DND-41 (cell line): ENCODE measurements at regions not wholly inside any gene's neighbourhood (a gene's known extent, or its start where the extent isn't known, plus 50 kb on each side); places are given as distances from the start of the nearest gene placed in this dataset.

Experiments used
- EZH2 ChIP-seq: IDR thresholded peaks from 3 replicates; pipeline ENCODE4 v1.6.1; 2012; ENCODE audit warnings: borderline replicate concordance, low read depth, mild to moderate bottlenecking, moderate library complexity, low read length, inconsistent platforms; ENCODE audit not compliant: severe bottlenecking
- TF ChIP-seq, protein P1 (sequence below): IDR thresholded peaks from 2 replicates; pipeline ENCODE4 v1.5.1; 2012; ENCODE audit warnings: borderline replicate concordance, low read length, moderate library complexity, mild to moderate bottlenecking; ENCODE audit not compliant: poor library complexity, severe bottlenecking; ENCODE audit errors: extremely low read depth

DNA sequence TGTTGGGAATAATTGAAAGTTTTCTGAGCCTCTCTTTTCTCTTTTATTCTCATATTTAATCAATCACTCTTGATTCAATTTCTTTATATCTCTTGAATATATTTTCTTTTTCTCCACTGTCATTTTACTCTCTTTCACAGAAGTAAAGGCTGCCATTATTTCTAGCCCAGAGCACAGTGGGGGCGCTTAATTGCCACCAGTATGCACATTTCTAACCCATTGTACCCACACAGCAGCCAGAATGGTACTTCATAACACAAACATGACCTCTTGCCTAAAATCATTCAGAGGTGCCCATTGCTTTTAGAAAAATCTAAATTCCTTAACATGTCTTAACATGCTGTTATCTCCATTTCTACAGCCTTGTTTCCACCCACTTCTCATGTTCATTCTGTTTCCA is 190.2 kb upstream of the LMO3 start:
- TF ChIP-seq, protein P1, sequence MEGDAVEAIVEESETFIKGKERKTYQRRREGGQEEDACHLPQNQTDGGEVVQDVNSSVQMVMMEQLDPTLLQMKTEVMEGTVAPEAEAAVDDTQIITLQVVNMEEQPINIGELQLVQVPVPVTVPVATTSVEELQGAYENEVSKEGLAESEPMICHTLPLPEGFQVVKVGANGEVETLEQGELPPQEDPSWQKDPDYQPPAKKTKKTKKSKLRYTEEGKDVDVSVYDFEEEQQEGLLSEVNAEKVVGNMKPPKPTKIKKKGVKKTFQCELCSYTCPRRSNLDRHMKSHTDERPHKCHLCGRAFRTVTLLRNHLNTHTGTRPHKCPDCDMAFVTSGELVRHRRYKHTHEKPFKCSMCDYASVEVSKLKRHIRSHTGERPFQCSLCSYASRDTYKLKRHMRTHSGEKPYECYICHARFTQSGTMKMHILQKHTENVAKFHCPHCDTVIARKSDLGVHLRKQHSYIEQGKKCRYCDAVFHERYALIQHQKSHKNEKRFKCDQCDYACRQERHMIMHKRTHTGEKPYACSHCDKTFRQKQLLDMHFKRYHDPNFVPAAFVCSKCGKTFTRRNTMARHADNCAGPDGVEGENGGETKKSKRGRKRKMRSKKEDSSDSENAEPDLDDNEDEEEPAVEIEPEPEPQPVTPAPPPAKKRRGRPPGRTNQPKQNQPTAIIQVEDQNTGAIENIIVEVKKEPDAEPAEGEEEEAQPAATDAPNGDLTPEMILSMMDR: no peak
- TF ChIP-seq EZH2: no peak
